Kidney (tissue), 13 donors: ENCODE measurements at regions not wholly inside any gene's neighbourhood (a gene's known extent, or its start where the extent isn't known, plus 50 kb on each side); places are given as distances from the start of the nearest gene placed in this dataset.

ENCODE experiments used
- DNase-seq, 5 donors: peaks; one replicate each; pipeline ENCODE4 v3.0.0-alpha.2; 2013 to 2020
- FAIRE-seq: peaks from 2 replicates; lab custom pipeline; 2012; peaks lifted over from hg19 to GRCh38; lab: Jason Lieb, UNC
- H3K27ac ChIP-seq, 2 donors: one replicate each; pipeline ENCODE4 v1.7.0; 2013; ENCODE audit warnings: low read depth in 2 of 2, low read length in 2 of 2, inconsistent platforms in 1 of 2
- H3K27me3 ChIP-seq: one replicate; pipeline ENCODE4 v1.7.1; 2013; ENCODE audit warnings: low read length, inconsistent platforms; ENCODE audit not compliant: control insufficient read depth, insufficient read depth
- H3K36me3 ChIP-seq, 3 donors: one replicate each; pipeline versions ENCODE4 v1.7.0 to v1.7.1; 2013; ENCODE audit warnings: low read length in 3 of 3, control low read depth in 1 of 3, inconsistent platforms in 1 of 3; ENCODE audit not compliant: insufficient read depth in 3 of 3, control insufficient read depth in 2 of 3
- H3K4me1 ChIP-seq, 3 donors: one replicate each; pipeline versions ENCODE4 v1.7.0 to v1.7.1; 2013; ENCODE audit warnings: low read length in 3 of 3, inconsistent platforms in 1 of 3, low read depth in 1 of 3; ENCODE audit not compliant: control insufficient read depth in 2 of 3, insufficient read depth in 2 of 3
- H3K4me3 ChIP-seq, 3 donors: one replicate each; pipeline versions ENCODE4 v1.7.0 to v1.8.1; 2013; ENCODE audit warnings: low read length in 3 of 3, control low read depth in 1 of 3, inconsistent platforms in 1 of 3
- H3K9ac ChIP-seq, 3 donors: one replicate each; pipeline versions ENCODE4 v1.7.0 to v1.7.1; 2013; ENCODE audit warnings: low read length in 3 of 3, control low read depth in 1 of 3, inconsistent platforms in 1 of 3
- H3K9me3 ChIP-seq, 3 donors: one replicate each; pipeline versions ENCODE4 v1.7.0 to v1.7.1; 2013; ENCODE audit warnings: low read length in 3 of 3, control low read depth in 1 of 3, inconsistent platforms in 1 of 3; ENCODE audit not compliant: control insufficient read depth in 2 of 3, insufficient read depth in 1 of 3
- CTCF ChIP-seq: IDR thresholded peaks from 3 replicates; pipeline ENCODE4 v1.5.1; 2012; ENCODE audit warnings: mild to moderate bottlenecking, moderate library complexity, borderline replicate concordance; ENCODE audit not compliant: insufficient read depth; ENCODE audit errors: extremely low read depth
- intact Hi-C: fragments of 100-400 bp; cut with DNase I; formaldehyde crosslinking; loops from one replicate; pipeline ENCODE4 v1.11.1; 2022
- donor health status: control.
- donor health status: control.
- donor health status: control.
- donor health status: control.
- donor health status: control.
- donor health status: DM: yes; HTN: yes; CAD: no.
- donor health status: Normal renal cell carcinoma (clear cell type).

GRCh38 chr3:13750215-13750614, 129.7 kb downstream of the WNT7A start:
- H3K4me3 ChIP-seq: no peak overlapping the region
- H3K36me3 ChIP-seq: no peaks in the 10 kb centered on the region
- TF ChIP-seq CTCF: no peak
- no peaks in the 10 kb centered on the region for H3K27me3 ChIP-seq
- H3K9ac ChIP-seq: no peak overlapping the region
- no peak for DNase-seq
- no peaks in the 10 kb centered on the region for H3K4me1 ChIP-seq
- no peak for FAIRE-seq
- H3K9me3 ChIP-seq: no peaks in the 10 kb centered on the region
- no peak overlapping the region for H3K27ac ChIP-seq
- intact Hi-C loops: no loop called here

- no peak overlapping the region for H3K9ac ChIP-seq
- intact Hi-C loops: no loop called here
- FAIRE-seq (no peak), DNase-seq (no peak)
- no peaks in the 10 kb centered on the region for H3K9me3 ChIP-seq
- no peaks in the 10 kb centered on the region for H3K36me3 ChIP-seq
- no peaks in the 10 kb centered on the region for H3K4me1 ChIP-seq
- H3K4me3 ChIP-seq: no peak overlapping the region
- TF ChIP-seq CTCF: no peak
- no peaks in the 10 kb centered on the region for H3K27me3 ChIP-seq
- no peak overlapping the region for H3K27ac ChIP-seq
Observed at GRCh38 chr3:13749063-13749764, 130.7 kb downstream of the WNT7A start.

GRCh38 chr3:13748276-13748879, 131.5 kb downstream of the WNT7A start:
- no peaks in the 10 kb centered on the region for H3K4me1 ChIP-seq
- H3K27ac ChIP-seq: no peak overlapping the region
- H3K36me3 ChIP-seq: no peaks in the 10 kb centered on the region
- H3K9me3 ChIP-seq: no peaks in the 10 kb centered on the region
- no peak overlapping the region for H3K4me3 ChIP-seq
- H3K27me3 ChIP-seq: no peaks in the 10 kb centered on the region
- FAIRE-seq (no peak), DNase-seq (peak in 1 of 5 donors; percentile 11)
- intact Hi-C loops: no loop called here
- H3K9ac ChIP-seq: no peak overlapping the region
- no peak for TF ChIP-seq CTCF

- DNase-seq: no peak
- peaks cover 0 to 3% (median 0%) of the 10 kb centered on the region in 3 donors for H3K9me3 ChIP-seq
- no peaks in the 10 kb centered on the region for H3K36me3 ChIP-seq
- no peak for FAIRE-seq
- no peaks in the 10 kb centered on the region for H3K27me3 ChIP-seq
- intact Hi-C loops: no loop called here
- no peak for TF ChIP-seq CTCF
- H3K9ac ChIP-seq: no peak overlapping the region
- H3K27ac ChIP-seq: no peak overlapping the region
- no peaks in the 10 kb centered on the region for H3K4me1 ChIP-seq
- no peak overlapping the region for H3K4me3 ChIP-seq
Observed at GRCh38 chr3:13747627-13748026, 132.2 kb downstream of the WNT7A start.
